HEK293 (cell line): ENCODE measurements at regions not wholly inside any gene's neighbourhood (a gene's known extent, or its start where the extent isn't known, plus 50 kb on each side); places are given as distances from the start of the nearest gene placed in this dataset.

Experiments used
- CTCF ChIA-PET: fragments of 350-600 bp; formaldehyde crosslinking; extraction: SDS; loops from one replicate; lab custom pipeline; 2021; ENCODE audit warnings: antibody characterized with exemption; lab: Yijun Ruan, JAX
- POLR2A ChIA-PET: fragments of 300-600 bp; formaldehyde crosslinking; extraction: SDS; loops from one replicate; lab custom pipeline; 2020; ENCODE audit warnings: antibody characterized with exemption, inconsistent platforms; lab: Yijun Ruan, JAX
- H3K27ac ChIP-seq: fragments of 200-500 bp; sonication (Bioruptor generic); 2 replicates; pipeline ENCODE4 v1.5.1; 2014; ENCODE audit warnings: low read depth, low read length, control low read depth, inconsistent platforms; ENCODE audit errors: extremely low read depth
- H3K36me3 ChIP-seq, 2 experiments: fragments of 200-500 bp in 1 of 2; sonication (Bioruptor generic) in 1 of 2; 1 replicate in 1 of 2; 2 replicates in 1 of 2; pipeline ENCODE4 v1.5.1; 2014 to 2017; ENCODE audit warnings: inconsistent platforms in 2 of 2, low read length in 2 of 2; ENCODE audit not compliant: control insufficient read depth in 2 of 2, insufficient read depth in 1 of 2
- H3K4me1 ChIP-seq: fragments of 200-500 bp; sonication (Bioruptor generic); 2 replicates; pipeline ENCODE4 v1.5.1; 2014; ENCODE audit warnings: mild to moderate bottlenecking, low read length, inconsistent platforms; ENCODE audit not compliant: control insufficient read depth, insufficient read depth
- H3K4me3 ChIP-seq: 2 replicates; pipeline ENCODE4 v1.5.1; 2011; ENCODE audit warnings: low read depth, mild to moderate bottlenecking, control low read depth, low read length, moderate library complexity
- H3K9me3 ChIP-seq: fragments of 200-500 bp; sonication (Bioruptor generic); 2 replicates; pipeline ENCODE4 v1.5.1; 2014; ENCODE audit warnings: low read depth, low read length, inconsistent platforms; ENCODE audit not compliant: control insufficient read depth, insufficient read depth
- EGR2 ChIP-seq: fragments of 450-650 bp; formaldehyde crosslinking; IDR thresholded peaks from 2 replicates; pipeline ENCODE4 v1.5.1; 2016; ENCODE audit warnings: low read depth, missing biosample characterization, missing genetic modification characterization
- FEZF1 ChIP-seq: fragments of 450-650 bp; formaldehyde crosslinking; IDR thresholded peaks from 2 replicates; pipeline ENCODE4 v1.5.1; 2016; ENCODE audit warnings: missing biosample characterization, missing genetic modification characterization
- GLI2 ChIP-seq: fragments of 450-650 bp; formaldehyde crosslinking; IDR thresholded peaks from 2 replicates; pipeline ENCODE4; 2017; ENCODE audit warnings: missing biosample characterization, missing genetic modification characterization, low read depth, borderline replicate concordance
- GLIS1 ChIP-seq: fragments of 450-650 bp; formaldehyde crosslinking; IDR thresholded peaks from 2 replicates; pipeline ENCODE4 v1.5.1; 2016; ENCODE audit warnings: missing biosample characterization, missing genetic modification characterization
- SP3 ChIP-seq: fragments of 450-650 bp; formaldehyde crosslinking; IDR thresholded peaks from 2 replicates; pipeline ENCODE4 v1.5.1; 2016; ENCODE audit warnings: missing biosample characterization, missing genetic modification characterization
- ZBTB48 ChIP-seq: fragments of 450-650 bp; formaldehyde crosslinking; IDR thresholded peaks from 2 replicates; pipeline ENCODE4 v1.5.1; 2016; ENCODE audit warnings: missing biosample characterization, missing genetic modification characterization
- ZBTB8A ChIP-seq: fragments of 450-650 bp; formaldehyde crosslinking; IDR thresholded peaks from 2 replicates; pipeline ENCODE4 v1.5.1; 2016; ENCODE audit warnings: missing biosample characterization, missing genetic modification characterization
- ZIC2 ChIP-seq: fragments of 450-650 bp; formaldehyde crosslinking; IDR thresholded peaks from 2 replicates; pipeline ENCODE4 v1.5.1; 2016; ENCODE audit warnings: missing biosample characterization, missing genetic modification characterization
- ZNF112 ChIP-seq: fragments of 450-650 bp; formaldehyde crosslinking; IDR thresholded peaks from 2 replicates; pipeline ENCODE4 v1.5.0; 2017; ENCODE audit warnings: missing biosample characterization, missing genetic modification characterization
- ZNF140 ChIP-seq: fragments of 450-650 bp; formaldehyde crosslinking; IDR thresholded peaks from 2 replicates; pipeline ENCODE4 v1.5.1; 2016; ENCODE audit warnings: missing biosample characterization, missing genetic modification characterization
- ZNF544 ChIP-seq: fragments of 450-650 bp; formaldehyde crosslinking; IDR thresholded peaks from 2 replicates; pipeline ENCODE4 v1.5.0; 2017; ENCODE audit warnings: missing biosample characterization, missing genetic modification characterization
- ZNF561 ChIP-seq: fragments of 450-650 bp; IDR thresholded peaks from 2 replicates; pipeline ENCODE4 v1.5.1; 2018; ENCODE audit warnings: missing biosample characterization, missing genetic modification characterization, borderline replicate concordance
- ZNF600 ChIP-seq: fragments of 450-650 bp; formaldehyde crosslinking; IDR thresholded peaks from 2 replicates; pipeline ENCODE4 v1.5.1; 2016; ENCODE audit warnings: missing biosample characterization, missing genetic modification characterization
- ZNF658 ChIP-seq: fragments of 450-650 bp; formaldehyde crosslinking; IDR thresholded peaks from 2 replicates; pipeline ENCODE4; 2016; ENCODE audit warnings: missing biosample characterization, missing genetic modification characterization
- ZSCAN30 ChIP-seq: fragments of 450-650 bp; IDR thresholded peaks from 2 replicates; pipeline ENCODE4 v1.5.1; 2018; ENCODE audit warnings: missing biosample characterization, mild to moderate bottlenecking, missing genetic modification characterization, moderate library complexity
- TF ChIP-seq, protein P1 (sequence below): fragments of 450-650 bp; formaldehyde crosslinking; IDR thresholded peaks from 2 replicates; pipeline ENCODE4 v1.5.1; 2017; ENCODE audit warnings: missing biosample characterization, missing genetic modification characterization
- TF ChIP-seq, protein P2 (sequence below): fragments of 450-650 bp; formaldehyde crosslinking; IDR thresholded peaks from 2 replicates; pipeline ENCODE4 v1.5.1; 2017; ENCODE audit warnings: missing biosample characterization, missing genetic modification characterization
- TF ChIP-seq, protein P3 (sequence below): fragments of 450-650 bp; formaldehyde crosslinking; IDR thresholded peaks from 2 replicates; pipeline ENCODE4 v1.5.1; 2016; ENCODE audit warnings: missing biosample characterization, missing genetic modification characterization
- TF ChIP-seq, protein P4 (sequence below): fragments of 450-650 bp; formaldehyde crosslinking; IDR thresholded peaks from 2 replicates; pipeline ENCODE4 v1.5.1; 2016; ENCODE audit warnings: missing biosample characterization, missing genetic modification characterization

DNA sequence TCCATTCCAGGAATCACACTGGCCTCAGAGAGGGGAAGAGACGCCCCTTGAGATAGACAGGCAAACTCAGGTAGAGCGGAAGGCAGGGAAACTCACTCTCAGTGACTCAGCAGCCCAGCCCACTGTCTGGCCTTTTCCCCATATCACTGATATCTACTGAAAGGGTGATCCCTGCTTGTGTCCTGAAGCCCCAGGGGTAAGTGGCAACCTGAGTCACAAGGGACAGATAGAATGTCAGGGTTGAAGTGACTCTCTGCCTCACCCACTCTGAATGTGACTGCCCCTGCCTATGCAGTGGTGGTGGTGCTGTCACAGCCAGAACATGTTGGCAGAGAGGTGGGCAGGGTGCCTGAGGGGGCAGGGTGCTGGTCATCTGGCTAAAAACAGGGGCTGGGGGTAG lies 157.5 kb upstream of the FGGY start:
- Histone ChIP-seq H3K4me3 (no peak overlapping the region), H3K36me3 (no peaks in the 10 kb centered on the region), H3K9me3 (no peaks in the 10 kb centered on the region), H3K27ac (no peak overlapping the region), H3K4me1 (no peaks in the 10 kb centered on the region)
- ChIA-PET POLR2A (no interaction called here), CTCF (no interaction called here)
- TF ChIP-seq EGR2 (tag by site-specific recombination) = peak; percentile 60
- TF ChIP-seq ZBTB48 = peak; percentile 61; the same call in 1 of the 2 replicates
- TF ChIP-seq ZNF112 (tag by site-specific recombination) = no peak
- peak; percentile 37; the same call in 1 of the 2 replicates for TF ChIP-seq ZNF600 (tag by site-specific recombination)
- TF ChIP-seq ZIC2 (tag by site-specific recombination) = 0 out of 2 replicates have a peak, but pooled peaks have one; percentile 18

DNA sequence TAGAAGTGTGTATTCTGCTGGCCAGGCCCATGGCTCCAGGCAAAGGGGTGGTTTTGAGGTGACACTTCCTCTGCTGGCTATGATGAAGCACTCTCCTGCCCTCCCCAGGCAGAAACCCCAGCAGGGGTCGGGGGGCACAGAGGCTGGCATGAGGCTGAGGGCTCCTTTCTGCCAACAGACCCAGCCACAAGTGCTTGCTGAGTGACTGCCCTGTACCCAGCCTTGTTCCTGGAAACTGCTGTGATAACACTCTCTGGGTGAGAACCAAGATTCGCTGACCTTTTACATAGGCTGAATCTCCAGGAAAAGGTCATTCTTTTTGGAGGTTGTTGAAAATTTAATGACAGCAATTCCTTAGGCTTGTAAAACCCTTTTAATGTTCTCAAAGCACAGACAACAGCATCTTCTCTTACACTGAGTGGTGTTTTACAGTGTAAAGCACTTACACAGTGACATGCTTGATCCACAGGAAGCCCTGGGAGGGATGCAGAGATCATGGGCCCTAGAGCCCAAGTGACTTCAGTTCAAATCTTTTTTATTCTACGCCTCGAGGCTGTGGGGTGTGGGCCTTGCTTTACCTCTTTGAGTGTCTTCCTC lies 155.5 kb upstream of the FGGY start:
- CTCF ChIA-PET = no interaction called here
- no peaks in the 10 kb centered on the region for H3K4me1 ChIP-seq
- no peak overlapping the region for H3K4me3 ChIP-seq
- H3K36me3 ChIP-seq = no peaks in the 10 kb centered on the region
- POLR2A ChIA-PET = no interaction called here
- no peak for TF ChIP-seq ZNF140 (tag by site-specific recombination)
- TF ChIP-seq, protein P1, sequence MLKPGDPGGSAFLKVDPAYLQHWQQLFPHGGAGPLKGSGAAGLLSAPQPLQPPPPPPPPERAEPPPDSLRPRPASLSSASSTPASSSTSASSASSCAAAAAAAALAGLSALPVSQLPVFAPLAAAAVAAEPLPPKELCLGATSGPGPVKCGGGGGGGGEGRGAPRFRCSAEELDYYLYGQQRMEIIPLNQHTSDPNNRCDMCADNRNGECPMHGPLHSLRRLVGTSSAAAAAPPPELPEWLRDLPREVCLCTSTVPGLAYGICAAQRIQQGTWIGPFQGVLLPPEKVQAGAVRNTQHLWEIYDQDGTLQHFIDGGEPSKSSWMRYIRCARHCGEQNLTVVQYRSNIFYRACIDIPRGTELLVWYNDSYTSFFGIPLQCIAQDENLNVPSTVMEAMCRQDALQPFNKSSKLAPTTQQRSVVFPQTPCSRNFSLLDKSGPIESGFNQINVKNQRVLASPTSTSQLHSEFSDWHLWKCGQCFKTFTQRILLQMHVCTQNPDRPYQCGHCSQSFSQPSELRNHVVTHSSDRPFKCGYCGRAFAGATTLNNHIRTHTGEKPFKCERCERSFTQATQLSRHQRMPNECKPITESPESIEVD (tag by site-specific recombination) = peak; percentile 55
- no peak for TF ChIP-seq ZNF561
- TF ChIP-seq, protein P2, sequence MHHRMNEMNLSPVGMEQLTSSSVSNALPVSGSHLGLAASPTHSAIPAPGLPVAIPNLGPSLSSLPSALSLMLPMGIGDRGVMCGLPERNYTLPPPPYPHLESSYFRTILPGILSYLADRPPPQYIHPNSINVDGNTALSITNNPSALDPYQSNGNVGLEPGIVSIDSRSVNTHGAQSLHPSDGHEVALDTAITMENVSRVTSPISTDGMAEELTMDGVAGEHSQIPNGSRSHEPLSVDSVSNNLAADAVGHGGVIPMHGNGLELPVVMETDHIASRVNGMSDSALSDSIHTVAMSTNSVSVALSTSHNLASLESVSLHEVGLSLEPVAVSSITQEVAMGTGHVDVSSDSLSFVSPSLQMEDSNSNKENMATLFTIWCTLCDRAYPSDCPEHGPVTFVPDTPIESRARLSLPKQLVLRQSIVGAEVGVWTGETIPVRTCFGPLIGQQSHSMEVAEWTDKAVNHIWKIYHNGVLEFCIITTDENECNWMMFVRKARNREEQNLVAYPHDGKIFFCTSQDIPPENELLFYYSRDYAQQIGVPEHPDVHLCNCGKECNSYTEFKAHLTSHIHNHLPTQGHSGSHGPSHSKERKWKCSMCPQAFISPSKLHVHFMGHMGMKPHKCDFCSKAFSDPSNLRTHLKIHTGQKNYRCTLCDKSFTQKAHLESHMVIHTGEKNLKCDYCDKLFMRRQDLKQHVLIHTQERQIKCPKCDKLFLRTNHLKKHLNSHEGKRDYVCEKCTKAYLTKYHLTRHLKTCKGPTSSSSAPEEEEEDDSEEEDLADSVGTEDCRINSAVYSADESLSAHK = peak; percentile 79
- no peak for TF ChIP-seq ZNF544 (tag by site-specific recombination)
- TF ChIP-seq ZNF658 (tag by site-specific recombination) = no peak
- TF ChIP-seq, protein P3, sequence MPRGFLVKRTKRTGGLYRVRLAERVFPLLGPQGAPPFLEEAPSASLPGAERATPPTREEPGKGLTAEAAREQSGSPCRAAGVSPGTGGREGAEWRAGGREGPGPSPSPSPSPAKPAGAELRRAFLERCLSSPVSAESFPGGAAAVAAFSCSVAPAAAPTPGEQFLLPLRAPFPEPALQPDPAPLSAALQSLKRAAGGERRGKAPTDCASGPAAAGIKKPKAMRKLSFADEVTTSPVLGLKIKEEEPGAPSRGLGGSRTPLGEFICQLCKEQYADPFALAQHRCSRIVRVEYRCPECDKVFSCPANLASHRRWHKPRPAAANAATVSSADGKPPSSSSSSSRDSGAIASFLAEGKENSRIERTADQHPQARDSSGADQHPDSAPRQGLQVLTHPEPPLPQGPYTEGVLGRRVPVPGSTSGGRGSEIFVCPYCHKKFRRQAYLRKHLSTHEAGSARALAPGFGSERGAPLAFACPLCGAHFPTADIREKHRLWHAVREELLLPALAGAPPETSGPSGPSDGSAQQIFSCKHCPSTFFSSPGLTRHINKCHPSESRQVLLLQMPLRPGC (tag by site-specific recombination) = no peak
- no peak for TF ChIP-seq SP3
- peak; percentile 34; the same call in 1 of the 2 replicates for TF ChIP-seq GLIS1 (tag by site-specific recombination)
- 0 out of 2 replicates have a peak, but pooled peaks have one; percentile 12 for TF ChIP-seq FEZF1 (tag by site-specific recombination)
- TF ChIP-seq GLI2 = no peak
- TF ChIP-seq ZSCAN30 = no peak
- no peak for TF ChIP-seq ZBTB8A
- TF ChIP-seq, protein P4, sequence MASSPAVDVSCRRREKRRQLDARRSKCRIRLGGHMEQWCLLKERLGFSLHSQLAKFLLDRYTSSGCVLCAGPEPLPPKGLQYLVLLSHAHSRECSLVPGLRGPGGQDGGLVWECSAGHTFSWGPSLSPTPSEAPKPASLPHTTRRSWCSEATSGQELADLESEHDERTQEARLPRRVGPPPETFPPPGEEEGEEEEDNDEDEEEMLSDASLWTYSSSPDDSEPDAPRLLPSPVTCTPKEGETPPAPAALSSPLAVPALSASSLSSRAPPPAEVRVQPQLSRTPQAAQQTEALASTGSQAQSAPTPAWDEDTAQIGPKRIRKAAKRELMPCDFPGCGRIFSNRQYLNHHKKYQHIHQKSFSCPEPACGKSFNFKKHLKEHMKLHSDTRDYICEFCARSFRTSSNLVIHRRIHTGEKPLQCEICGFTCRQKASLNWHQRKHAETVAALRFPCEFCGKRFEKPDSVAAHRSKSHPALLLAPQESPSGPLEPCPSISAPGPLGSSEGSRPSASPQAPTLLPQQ (tag by site-specific recombination) = no peak
- no peak overlapping the region for H3K27ac ChIP-seq
- no peaks in the 10 kb centered on the region for H3K9me3 ChIP-seq
